H9 (cell line): ENCODE measurements at regions not wholly inside any gene's neighbourhood (a gene's known extent, or its start where the extent isn't known, plus 50 kb on each side); places are given as distances from the start of the nearest gene placed in this dataset.

ENCODE experiments used
- DNase-seq: peaks from one replicate; pipeline ENCODE4 v3.0.0-alpha.2; 2017
- H2AFZ ChIP-seq: one replicate; pipeline ENCODE4 v1.6.1; 2013; ENCODE audit warnings: mild to moderate bottlenecking, low read length, control low read depth, moderate library complexity
- H2AK5ac ChIP-seq: 2 replicates; pipeline ENCODE4 v1.6.1; 2013; ENCODE audit warnings: low read length, control low read depth, mixed read lengths; ENCODE audit not compliant: insufficient read length
- H2BK120ac ChIP-seq: one replicate; pipeline ENCODE4 v1.6.1; 2013; ENCODE audit warnings: low read depth, mild to moderate bottlenecking, low read length, control low read depth, inconsistent platforms; ENCODE audit not compliant: poor library complexity, severe bottlenecking
- H2BK12ac ChIP-seq: 2 replicates; pipeline ENCODE4 v1.6.1; 2013; ENCODE audit warnings: low read length, control low read depth, mixed read lengths, low read depth; ENCODE audit not compliant: insufficient read length
- H2BK15ac ChIP-seq: 2 replicates; pipeline ENCODE4 v1.6.1; 2013; ENCODE audit warnings: low read depth, low read length, control low read depth
- H2BK20ac ChIP-seq: one replicate; pipeline ENCODE4 v1.6.1; 2013; ENCODE audit warnings: low read depth, mild to moderate bottlenecking, low read length, control low read depth, inconsistent platforms; ENCODE audit not compliant: poor library complexity, severe bottlenecking
- H2BK5ac ChIP-seq: 2 replicates; pipeline ENCODE4 v1.6.1; 2013; ENCODE audit warnings: low read length, control low read depth, mixed read lengths; ENCODE audit not compliant: insufficient read length
- H3K14ac ChIP-seq: 2 replicates; pipeline ENCODE4 v1.6.1; 2013; ENCODE audit warnings: low read length, control low read depth; ENCODE audit not compliant: insufficient read depth
- H3K18ac ChIP-seq: 2 replicates; pipeline ENCODE4 v1.6.1; 2013; ENCODE audit warnings: low read depth, mild to moderate bottlenecking, mixed read lengths, low read length, control low read depth; ENCODE audit not compliant: insufficient read length
- H3K23ac ChIP-seq: 2 replicates; pipeline ENCODE4 v1.6.1; 2013; ENCODE audit warnings: low read length, control low read depth, mixed read lengths, low read depth; ENCODE audit not compliant: insufficient read length
- H3K23me2 ChIP-seq: 2 replicates; pipeline ENCODE4 v1.6.1; 2013; ENCODE audit warnings: low read depth, mild to moderate bottlenecking, mixed read lengths, low read length, control low read depth; ENCODE audit not compliant: insufficient read length, poor library complexity, severe bottlenecking
- H3K27ac ChIP-seq: 2 replicates; pipeline ENCODE4 v1.5.1; 2013; ENCODE audit warnings: low read length, control low read depth, mixed read lengths, low read depth; ENCODE audit not compliant: insufficient read length
- H3K27me3 ChIP-seq: 2 replicates; pipeline ENCODE4 v1.6.1; 2013; ENCODE audit warnings: low read length, control low read depth, inconsistent platforms; ENCODE audit not compliant: insufficient read depth
- H3K4ac ChIP-seq: 2 replicates; pipeline ENCODE4 v1.6.1; 2013; ENCODE audit warnings: low read depth, mild to moderate bottlenecking, control low read depth, inconsistent platforms, low read length, moderate library complexity
- H3K4me1 ChIP-seq: 2 replicates; pipeline ENCODE4 v1.6.1; 2013; ENCODE audit warnings: low read length, control low read depth, inconsistent platforms; ENCODE audit not compliant: insufficient read depth
- H3K4me2 ChIP-seq: 2 replicates; pipeline ENCODE4 v1.6.1; 2013; ENCODE audit warnings: low read length, control low read depth, mixed read lengths; ENCODE audit not compliant: insufficient read length, insufficient read depth
- H3K56ac ChIP-seq: 2 replicates; pipeline ENCODE4 v1.6.1; 2013; ENCODE audit warnings: low read depth, mild to moderate bottlenecking, mixed read lengths, low read length, control low read depth; ENCODE audit not compliant: insufficient read length
- H3K79me1 ChIP-seq: 2 replicates; pipeline ENCODE4 v1.6.1; 2013; ENCODE audit warnings: low read depth, mild to moderate bottlenecking, moderate library complexity, low read length, control low read depth, inconsistent platforms; ENCODE audit not compliant: insufficient read depth, poor library complexity, severe bottlenecking
- H3K79me2 ChIP-seq: 2 replicates; pipeline ENCODE4 v1.6.1; 2013; ENCODE audit warnings: low read length, control low read depth, inconsistent platforms; ENCODE audit not compliant: insufficient read depth
- H3K9ac ChIP-seq: 2 replicates; pipeline ENCODE4 v1.6.1; 2013; ENCODE audit warnings: low read length, control low read depth, mixed read lengths; ENCODE audit not compliant: insufficient read length; ENCODE audit errors: extremely low read depth
- H3K9me3 ChIP-seq: one replicate; pipeline ENCODE4 v1.6.1; 2013; ENCODE audit warnings: low read depth, low read length, inconsistent platforms; ENCODE audit not compliant: control insufficient read depth
- H3T11ph ChIP-seq: one replicate; pipeline ENCODE4 v1.6.1; 2013; ENCODE audit warnings: mild to moderate bottlenecking, low read length, control low read depth, inconsistent platforms
- H4K20me1 ChIP-seq: one replicate; pipeline ENCODE4 v1.6.1; 2013; ENCODE audit not compliant: control insufficient read depth, insufficient read length, insufficient read depth
- H4K5ac ChIP-seq: 2 replicates; pipeline ENCODE4 v1.6.1; 2013; ENCODE audit warnings: low read depth, mild to moderate bottlenecking, mixed read lengths, low read length, control low read depth; ENCODE audit not compliant: insufficient read length
- H4K8ac ChIP-seq: replicated peaks from 2 replicates; pipeline ENCODE4 v1.6.1; 2013; ENCODE audit warnings: low read length, control low read depth, mixed read lengths, low read depth; ENCODE audit not compliant: insufficient read length
- H4K91ac ChIP-seq: 2 replicates; pipeline ENCODE4 v1.6.1; 2013; ENCODE audit warnings: low read depth, mild to moderate bottlenecking, moderate library complexity, mixed read lengths, low read length, control low read depth; ENCODE audit not compliant: insufficient read length
- H3K27ac Mint-ChIP-seq, 3 experiments: 2 replicates in 2 of 3; 3 replicates in 1 of 3; pipeline ENCODE4 v1.8.0; 2020 to 2021; ENCODE audit warnings: mixed read lengths in 3 of 3, mild to moderate bottlenecking in 1 of 3, moderate library complexity in 1 of 3
- H3K27me3 Mint-ChIP-seq: 2 replicates; pipeline ENCODE4 v1.8.0; 2021; ENCODE audit warnings: low read depth, mild to moderate bottlenecking, moderate library complexity, mixed read lengths
- H3K36me3 Mint-ChIP-seq, 3 experiments: 2 replicates in 2 of 3; 3 replicates in 1 of 3; pipeline ENCODE4 v1.8.0; 2020 to 2021; ENCODE audit warnings: low read depth in 3 of 3, mixed read lengths in 3 of 3; ENCODE audit not compliant: insufficient read depth in 1 of 3
- H3K4me1 Mint-ChIP-seq, 2 experiments: 2 replicates each; pipeline ENCODE4 v1.8.0; 2020; ENCODE audit warnings: mixed read lengths in 2 of 2
- H3K4me3 Mint-ChIP-seq, 2 experiments: 2 replicates in 1 of 2; 3 replicates in 1 of 2; pipeline ENCODE4 v1.8.0; 2020 to 2021; ENCODE audit warnings: mild to moderate bottlenecking in 2 of 2, mixed read lengths in 2 of 2, moderate library complexity in 1 of 2
- H3K9me3 Mint-ChIP-seq, 2 experiments: 2 replicates in 1 of 2; 3 replicates in 1 of 2; pipeline ENCODE4 v1.8.0; 2020; ENCODE audit warnings: mild to moderate bottlenecking in 2 of 2, mixed read lengths in 2 of 2, moderate library complexity in 1 of 2
- CTCF ChIP-seq: fragments of 200-600 bp; sonication (generic); conservative IDR thresholded peaks from 3 replicates; pipeline ENCODE4 v1.8.0; 2021; ENCODE audit warnings: antibody characterized with exemption, mild to moderate bottlenecking
- WGBS: extraction: QIAGEN DNeasy Blood & Tissue Kit; methylation state at CpG from one replicate; pipeline ENCODE4 v1.1.7; 2013; ENCODE audit warnings: missing lambda C conversion rate, low lambda C conversion rate, mixed read lengths; ENCODE audit not compliant: insufficient read length; ENCODE audit errors: extremely low coverage; 5-methylcytosine and 5-hydroxymethylcytosine counted together

GRCh38 chr10:125485665-125486064 lies 197.3 kb downstream of the TEX36 start:
- Histone ChIP-seq H2AK5ac (no peak overlapping the region), H2AFZ (no peak overlapping the region), H2BK12ac (no peak overlapping the region), H3K56ac (no peak overlapping the region), H2BK120ac (no peak overlapping the region), H3K27me3 (no peaks in the 10 kb centered on the region), H3K23me2 (no peaks in the 10 kb centered on the region), H4K20me1 (no peaks in the 10 kb centered on the region), H3K9ac (no peak overlapping the region), H3K18ac (no peak overlapping the region), H2BK15ac (no peak overlapping the region), H2BK5ac (no peak overlapping the region), H4K8ac (no peak overlapping the region), H3K9me3 (no peaks in the 10 kb centered on the region), H3K79me2 (no peaks in the 10 kb centered on the region), H3K14ac (no peak overlapping the region), H4K91ac (no peak overlapping the region), H3K79me1 (no peaks in the 10 kb centered on the region), H3K4ac (no peak overlapping the region), H3K27ac (no peak overlapping the region), H3K23ac (no peak overlapping the region), H2BK20ac (no peak overlapping the region), H4K5ac (no peak overlapping the region), H3K4me1 (no peaks in the 10 kb centered on the region), H3T11ph (no peak overlapping the region), H3K4me2 (no peak overlapping the region)
- DNase-seq = no peak
- Mint-ChIP-seq H3K36me3 (no peaks in the 10 kb centered on the region), H3K27me3 (no peaks in the 10 kb centered on the region), H3K4me3 (no peak overlapping the region; a peak in 1 of 5 replicates), H3K4me1 (peaks cover 14% of the 10 kb centered on the region in 2 experiments; a peak in 3 of 4 replicates), H3K9me3 (no peaks in the 10 kb centered on the region), H3K27ac (no peak overlapping the region)
- no peak for TF ChIP-seq CTCF
- WGBS = no CpG with 5 or more reads among the region's 4 CpGs
